Fibroblast of skin of scalp (primary cell): ENCODE measurements at regions not wholly inside any gene's neighbourhood (a gene's known extent, or its start where the extent isn't known, plus 50 kb on each side); places are given as distances from the start of the nearest gene placed in this dataset.
"Not testable (repeated sequence)": the region's sequence is repeated elsewhere in the genome, so short reads cannot be mapped to it uniquely, and the experiment has no call there.

ENCODE experiments used
- DNase-seq: peaks from one replicate; pipeline ENCODE4 v3.0.0-alpha.2; 2013

DNA sequence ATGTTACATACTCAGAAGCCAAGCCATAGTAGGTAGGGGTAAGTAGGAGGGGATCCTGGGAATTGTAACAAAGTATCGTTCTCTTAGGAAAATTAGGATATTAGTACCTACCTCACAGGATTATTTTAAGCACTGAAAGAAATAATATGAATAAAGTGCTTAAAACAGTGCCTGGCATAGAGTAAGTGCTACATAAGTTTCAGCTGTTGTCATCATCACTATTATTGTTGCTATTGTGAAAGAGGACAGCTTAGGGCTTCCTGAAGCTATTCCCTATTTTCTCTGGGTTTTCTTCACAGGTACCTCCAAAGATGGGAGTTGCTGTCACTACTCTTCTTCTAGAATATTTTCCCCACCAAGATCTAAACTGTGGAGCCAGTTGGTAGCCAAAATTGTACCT is 443.7 kb upstream of the FGF16 start:
- DNase-seq: no peak

DNA sequence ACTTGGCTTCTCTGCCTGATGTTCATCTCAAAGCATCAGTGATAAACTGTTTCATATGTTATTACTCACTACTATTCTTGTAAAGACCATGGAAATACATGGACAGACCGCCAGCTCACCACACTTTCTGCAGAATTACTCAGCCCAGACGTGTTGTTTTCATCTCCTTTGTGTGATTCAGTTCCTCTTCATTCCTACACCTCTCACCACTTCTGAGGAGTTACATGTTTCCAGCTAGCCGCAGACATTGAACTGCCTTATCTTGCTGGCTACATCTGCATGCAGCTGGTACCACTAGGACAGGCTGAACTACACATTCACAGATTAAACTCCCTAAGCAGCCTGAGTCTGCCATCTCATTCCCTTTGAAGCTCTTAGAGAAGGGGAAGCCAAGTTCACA is 443.2 kb upstream of the FGF16 start:
- DNase-seq: peak; percentile 24

DNA sequence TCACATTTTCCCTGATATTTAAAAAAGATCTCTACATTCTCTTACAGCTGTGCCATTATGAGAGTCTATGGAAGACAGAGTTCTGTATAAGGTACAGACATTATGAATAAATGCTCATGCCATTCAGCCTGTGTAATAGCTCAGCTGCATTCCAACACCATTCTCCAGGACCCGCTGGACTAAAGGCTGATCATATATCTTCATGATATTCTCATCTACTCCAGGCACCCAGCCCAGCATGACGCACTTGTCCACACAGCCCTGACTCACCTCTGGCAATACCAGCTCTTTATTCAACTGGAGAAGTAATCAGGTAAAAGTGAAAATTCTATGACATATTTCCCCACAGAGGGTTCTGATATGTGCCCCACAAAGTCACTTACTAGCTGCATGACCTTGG is 437.5 kb upstream of the FGF16 start:
- DNase-seq: peak; percentile 41

DNA sequence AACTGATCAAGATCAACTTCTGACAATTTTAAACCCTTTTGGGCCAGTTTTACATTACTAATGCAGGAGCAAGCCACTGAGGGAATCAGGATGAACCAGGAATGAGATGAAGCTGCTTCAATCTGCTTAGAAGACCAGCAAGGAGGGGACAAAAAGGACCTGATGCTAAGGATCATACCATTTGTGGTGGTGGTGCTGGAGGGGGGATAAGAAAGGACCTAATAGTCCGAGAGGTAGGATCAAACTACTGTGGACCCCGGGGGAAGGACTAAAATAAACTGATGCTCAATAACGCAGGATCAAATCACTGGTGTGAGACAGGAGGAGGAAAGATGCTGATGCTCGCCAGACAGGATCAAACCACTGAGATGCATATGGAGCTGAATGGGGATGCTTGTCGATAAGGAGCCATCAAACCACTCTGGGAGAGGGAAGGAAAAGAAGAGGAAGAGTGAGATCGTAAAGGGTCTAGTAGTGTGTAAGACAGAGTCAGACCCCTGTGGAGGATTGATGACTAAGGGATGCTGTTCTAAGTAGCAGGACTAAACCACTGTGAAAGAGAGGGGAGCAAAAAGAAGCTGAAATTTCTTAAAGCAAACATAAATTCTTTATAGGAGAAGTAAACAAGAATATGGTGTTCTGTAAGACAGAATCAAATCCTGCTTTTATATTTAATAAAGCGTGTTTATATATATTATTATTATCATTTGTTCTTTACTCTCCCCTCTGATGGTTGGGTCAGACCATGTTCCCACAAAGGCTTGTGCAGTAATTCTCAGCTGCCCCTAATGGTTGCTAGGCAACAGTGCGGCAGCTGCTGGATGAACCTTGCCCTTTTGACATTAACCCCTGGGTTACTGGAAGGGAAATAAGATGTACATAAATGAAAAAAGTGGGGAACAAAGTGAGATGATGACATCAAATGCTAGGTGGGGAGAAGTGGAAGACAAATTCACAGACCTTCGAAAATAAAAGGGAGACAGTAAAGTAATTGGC is 432.5 kb upstream of the FGF16 start:
- DNase-seq: peak; percentile 5

DNA sequence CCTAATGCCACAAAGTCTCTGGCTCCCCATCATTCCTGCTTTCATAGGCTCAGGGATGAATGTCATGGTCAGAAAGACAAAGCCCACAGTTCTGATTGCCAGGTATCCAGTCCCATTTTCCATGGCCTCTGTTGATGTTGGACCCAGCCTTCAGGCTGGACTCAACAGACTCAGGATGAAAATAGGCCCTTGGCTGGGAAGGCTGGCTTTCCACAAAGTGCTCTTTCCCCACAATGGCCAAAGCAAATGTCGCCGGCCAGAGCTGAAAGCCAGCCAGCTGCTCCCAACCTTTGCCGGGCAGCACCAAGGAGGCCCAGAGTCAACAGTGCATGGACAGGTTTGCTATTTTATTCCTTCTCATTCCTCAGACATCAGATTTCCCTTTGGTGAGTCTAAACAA is 430.1 kb upstream of the FGF16 start:
- no peak for DNase-seq

DNA sequence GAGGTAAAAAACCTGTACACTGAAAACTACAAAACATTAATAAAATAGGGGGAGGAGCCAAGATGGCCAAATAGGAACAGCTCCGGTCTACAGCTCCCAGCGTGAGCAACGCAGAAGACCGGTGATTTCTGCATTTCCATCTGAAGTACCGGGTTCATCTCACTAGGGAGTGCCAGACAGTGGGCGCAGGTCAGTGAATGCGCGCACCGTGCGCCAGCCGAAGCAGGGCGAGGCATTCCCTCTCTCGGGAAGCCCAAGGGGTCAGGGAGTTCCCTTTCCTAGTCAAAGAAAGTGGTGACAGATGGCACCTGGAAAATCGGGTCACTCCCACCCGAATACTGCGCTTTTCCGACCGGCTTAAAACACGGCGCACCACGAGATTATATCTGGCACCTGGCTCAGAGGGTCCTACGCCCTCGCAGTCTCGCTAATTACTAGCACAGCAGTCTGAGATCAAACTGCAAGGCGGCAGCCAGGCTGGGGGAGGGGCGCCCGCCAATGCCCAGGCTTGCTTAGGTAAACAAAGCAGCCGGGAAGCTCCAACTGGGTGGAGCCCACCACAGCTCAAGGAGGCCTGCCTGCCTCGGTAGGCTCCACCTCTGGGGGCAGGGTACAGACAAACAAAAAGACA is 400.9 kb upstream of the FGF16 start:
- not testable (repeated sequence) for DNase-seq

DNA sequence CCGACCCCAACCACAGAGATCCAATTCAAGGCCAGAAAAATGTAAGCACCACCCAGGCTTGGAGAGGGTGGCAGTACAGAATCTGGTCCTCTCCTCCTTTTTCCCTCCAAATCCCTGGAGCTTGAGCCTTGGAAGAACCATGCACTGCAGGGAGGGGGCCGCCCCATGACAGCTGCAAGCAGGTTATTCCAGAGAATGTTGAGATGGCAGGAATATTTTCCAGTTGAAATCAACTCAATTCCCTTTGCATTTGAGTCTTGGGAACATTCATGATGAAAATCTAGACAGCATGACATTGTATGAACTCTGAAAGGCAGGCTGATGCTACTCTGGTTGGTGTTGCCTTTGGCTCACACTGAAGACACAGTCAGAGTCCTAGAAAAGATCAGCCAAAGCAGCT is 386.6 kb upstream of the FGF16 start:
- no peak for DNase-seq

DNA sequence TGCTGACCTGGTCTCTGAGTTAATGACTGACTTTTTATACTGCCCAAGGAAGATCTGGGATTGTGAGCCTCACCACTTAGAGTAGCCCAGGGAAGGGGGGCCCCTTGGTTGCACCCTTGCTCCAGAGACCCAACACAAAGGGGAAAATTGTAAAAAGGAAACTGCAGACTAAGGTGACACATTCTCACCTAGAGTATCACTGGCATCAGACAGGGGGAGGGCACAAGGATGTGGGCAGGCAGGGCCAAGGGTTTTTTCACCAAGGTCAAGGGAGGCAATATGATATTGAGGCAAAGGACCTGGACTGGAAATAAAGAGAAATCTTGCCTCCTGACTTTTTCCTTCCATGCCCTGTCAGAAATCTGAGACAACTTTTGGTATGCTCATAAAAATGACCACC is 386.2 kb upstream of the FGF16 start:
- DNase-seq: no peak

DNA sequence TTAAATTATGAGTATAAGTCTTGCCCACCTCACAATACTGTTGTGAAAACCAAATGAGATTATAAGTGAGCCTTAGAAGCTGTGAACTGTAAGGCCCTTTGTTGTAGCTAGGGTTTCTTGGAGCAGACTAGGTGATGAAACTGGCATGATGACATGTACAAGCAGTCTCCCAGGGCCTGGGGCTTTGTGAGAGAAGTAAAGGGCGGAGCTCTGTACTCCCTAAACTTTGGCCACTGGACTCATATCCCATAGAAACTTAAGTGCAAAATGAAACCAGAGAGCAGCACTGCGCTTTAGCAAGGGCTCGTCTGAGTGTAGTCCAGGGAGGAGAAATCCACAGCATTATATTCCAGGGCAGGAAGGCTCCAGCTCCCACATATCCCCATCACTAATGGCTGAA is 385.6 kb upstream of the FGF16 start:
- DNase-seq: no peak

DNA sequence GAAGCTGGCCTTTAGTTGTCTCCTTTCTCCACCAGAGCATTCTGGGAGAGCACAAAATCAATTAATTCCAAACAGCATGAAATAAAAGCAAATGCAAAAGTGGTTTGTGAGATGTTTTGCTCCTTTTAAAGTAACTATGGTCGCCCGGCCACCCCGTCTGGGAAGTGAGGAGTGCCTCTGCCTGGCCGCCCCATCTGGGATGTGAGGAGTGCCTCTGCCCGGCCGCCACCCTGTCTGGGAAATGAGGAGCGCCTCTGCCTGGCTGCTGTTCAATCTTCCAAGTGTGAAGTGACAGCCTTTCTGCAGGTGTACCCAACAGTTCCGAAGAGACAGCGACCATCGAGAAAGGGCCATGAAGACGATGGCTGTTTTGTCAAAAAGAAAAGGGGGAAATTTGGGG is 381.3 kb upstream of the FGF16 start:
- DNase-seq: no peak

DNA sequence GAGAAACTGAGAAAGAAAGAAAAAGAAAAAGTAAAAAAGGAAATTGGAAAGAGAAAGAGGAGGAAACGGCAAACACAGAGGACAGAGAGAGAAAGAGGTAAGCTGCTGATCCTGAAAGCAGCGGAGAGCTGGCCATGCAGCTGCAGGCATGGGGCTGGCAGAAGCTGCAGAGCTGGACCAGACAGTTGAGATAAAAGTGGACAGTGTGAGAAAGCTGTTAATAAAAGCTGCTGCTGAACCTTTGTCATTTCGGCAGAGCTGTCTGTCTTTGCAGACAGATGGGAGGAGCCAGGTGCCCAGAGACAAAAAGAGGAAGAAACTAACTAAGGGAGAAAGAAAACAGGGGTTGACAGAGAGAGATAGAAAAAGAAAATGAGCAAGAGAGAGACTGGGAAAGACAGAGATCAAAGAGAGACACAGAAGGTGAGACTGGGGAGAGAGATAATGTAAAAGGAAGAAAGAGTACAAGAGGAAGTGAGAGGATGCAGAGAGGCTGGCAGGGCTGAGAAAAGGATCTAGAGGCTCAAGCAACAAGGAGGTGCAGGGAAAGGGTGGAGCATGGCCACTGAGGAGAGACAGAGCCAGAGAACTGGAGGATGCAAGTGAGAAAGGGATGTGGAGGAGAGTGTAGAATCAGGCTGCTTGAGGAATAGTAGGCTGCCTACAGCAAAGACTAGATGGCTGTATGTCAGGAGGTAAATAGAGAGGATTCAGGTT is 376.8 kb upstream of the FGF16 start:
- no peak for DNase-seq

DNA sequence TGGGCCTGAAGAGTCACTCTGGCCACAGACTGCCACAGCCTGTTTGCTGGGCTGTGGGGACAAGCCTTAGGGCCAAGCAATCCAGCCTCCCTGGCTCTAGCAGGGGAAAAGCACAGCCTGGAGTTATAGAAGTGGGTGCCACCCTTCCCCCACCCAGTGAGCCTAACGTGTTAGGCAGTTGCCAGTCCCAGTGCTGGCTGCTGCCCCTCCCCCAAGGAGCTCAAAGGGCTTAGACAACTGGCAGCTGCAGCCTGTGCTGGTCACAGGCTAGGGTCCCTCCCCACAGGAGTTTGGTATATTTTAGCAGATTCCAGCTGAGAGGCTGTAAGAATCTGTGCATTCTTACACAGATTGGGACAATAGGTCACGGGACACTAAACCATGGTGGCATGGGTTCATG is 370.3 kb upstream of the FGF16 start:
- DNase-seq: no peak

DNA sequence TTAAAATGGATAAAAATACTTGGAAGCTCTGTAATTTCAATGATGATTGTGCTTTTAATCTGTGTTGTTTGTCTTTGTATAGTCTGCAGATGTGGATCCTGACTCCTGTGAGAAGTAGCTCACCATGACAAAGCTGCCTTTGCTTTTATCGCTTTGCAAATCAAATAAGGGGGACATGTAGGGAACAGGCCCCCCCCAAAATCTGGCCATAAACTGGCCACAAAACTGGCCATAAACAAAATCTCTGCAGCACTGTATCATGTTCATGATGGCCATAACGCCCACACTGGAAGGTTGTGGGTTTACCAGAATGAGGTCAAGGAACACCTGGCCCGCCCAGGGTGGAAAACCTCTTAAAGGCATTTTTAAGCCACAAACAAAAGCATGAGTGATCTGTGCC is 366.0 kb upstream of the FGF16 start:
- DNase-seq: not testable (repeated sequence)

DNA sequence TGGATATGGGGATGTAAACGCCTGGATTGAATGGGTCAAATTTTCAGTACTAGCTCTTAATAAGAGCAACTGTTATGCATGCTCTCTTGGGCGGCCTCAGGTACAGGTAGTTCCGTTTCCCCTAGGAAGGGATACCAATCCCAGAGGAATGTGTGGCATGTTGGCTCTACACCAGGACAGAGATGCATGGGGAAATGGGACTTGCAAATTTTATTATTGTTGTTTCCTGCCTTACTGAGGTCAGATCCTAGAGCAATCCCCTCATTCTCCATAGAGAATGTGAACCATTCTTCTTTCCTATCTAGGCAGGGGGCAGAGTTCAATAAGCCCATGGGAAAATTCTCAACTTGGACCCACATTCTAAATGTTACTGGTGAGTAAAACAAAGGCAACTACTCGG is 361.8 kb upstream of the FGF16 start:
- no peak for DNase-seq

DNA sequence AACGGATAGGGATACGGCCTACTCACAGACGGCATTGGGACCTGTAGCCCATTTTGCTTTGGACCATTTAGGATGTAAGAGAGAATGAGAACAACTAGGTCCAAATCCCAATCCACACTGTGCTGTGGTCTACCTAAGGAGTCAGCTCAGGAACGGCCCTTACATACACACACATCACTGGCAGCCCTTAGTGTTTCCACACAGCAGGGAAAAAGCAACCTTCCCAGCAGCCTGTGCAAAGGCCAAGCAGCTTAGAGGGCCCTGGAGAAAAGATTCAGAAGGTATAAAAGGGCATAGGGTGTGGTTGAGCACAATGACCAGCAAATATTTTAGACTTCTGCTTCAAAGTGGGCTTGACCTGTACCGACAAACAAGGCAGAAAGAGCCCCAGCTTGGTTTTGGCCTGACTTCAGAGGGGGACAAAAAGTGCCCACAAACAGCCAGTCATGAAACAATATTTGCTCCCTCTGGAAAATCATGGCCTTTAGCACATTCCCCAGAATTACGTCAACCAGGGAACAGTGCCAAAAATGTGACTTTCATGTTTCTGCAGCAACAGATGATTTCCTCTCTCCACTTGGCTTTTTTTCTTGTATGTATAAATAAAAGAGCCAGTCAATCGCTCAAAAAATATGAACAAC is 359.5 kb upstream of the FGF16 start:
- peak; percentile 57 for DNase-seq

DNA sequence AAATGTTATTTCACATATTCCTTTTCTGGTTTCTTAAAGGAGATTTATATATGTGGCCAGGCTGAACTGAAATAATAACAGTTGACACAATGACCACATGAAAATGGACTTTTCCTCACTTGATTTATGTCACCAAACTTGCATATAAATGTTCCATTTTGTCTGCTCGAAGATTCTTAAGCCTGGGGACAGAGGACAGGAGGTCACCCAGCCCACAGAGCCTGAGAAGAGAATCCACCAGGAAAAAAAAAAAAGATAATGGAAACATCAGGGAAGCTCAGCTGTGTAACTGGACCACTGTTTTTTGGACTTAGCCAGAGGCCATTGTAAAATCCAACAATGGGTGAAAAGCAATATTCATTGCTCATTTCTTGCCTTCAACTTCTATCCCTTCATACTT is 359.0 kb upstream of the FGF16 start:
- no peak for DNase-seq

DNA sequence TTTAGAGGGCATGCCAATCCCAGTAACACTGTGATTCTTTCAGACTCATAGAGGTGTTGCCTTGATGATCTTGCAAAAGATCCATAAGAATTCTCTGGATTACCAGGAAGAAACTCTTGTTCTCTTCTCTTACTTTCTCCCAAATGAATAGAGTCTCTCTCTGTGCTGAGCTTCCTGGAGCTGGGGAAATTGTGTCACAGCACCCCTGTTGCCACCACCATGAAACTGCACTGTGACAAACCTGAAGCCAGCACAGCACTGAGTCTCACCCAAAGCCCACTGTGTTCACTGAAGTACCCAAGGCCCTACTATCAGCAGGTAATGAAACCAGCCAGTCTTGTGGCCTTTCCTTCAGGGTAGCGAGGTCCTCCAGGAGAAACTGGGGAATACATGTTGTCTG is 332.7 kb upstream of the FGF16 start:
- DNase-seq: no peak

DNA sequence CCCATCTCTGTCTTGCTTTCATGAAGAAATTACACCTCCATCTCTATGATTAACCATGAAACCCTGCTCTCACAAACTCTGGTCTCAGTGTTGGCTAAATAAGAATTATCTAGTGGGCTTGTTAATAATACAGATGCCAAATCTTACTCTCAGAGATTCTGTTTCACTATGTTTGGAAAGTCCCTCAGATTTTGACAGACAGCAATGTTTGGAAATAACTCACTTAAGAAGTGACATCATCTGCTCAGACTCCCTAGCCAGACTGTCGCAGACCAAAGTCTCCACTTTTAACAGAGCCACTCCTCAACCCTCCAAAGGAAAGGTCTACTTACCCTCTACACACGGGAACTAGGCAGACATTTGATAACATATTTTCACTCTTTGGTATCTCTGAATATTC is 328.5 kb upstream of the FGF16 start:
- DNase-seq: no peak

DNA sequence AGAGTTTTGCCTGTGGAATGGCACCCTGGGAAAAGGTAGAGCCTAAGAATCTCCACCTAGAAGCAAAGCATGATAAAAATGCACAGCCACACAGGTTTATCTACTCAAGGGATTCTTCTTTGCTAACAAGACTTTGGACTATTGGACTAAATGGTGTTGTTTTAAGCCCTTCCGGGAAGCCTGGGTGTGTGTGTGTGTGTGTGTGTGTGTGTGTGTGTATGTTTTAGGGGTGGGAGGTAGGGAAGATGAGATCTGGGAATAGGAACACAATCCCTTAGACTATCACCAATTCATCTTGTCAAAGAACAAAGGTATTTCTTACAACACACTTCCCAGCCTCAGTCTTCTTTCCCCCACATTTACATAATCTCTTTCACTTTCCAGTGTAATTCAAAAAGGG is 327.5 kb upstream of the FGF16 start:
- DNase-seq: no peak

DNA sequence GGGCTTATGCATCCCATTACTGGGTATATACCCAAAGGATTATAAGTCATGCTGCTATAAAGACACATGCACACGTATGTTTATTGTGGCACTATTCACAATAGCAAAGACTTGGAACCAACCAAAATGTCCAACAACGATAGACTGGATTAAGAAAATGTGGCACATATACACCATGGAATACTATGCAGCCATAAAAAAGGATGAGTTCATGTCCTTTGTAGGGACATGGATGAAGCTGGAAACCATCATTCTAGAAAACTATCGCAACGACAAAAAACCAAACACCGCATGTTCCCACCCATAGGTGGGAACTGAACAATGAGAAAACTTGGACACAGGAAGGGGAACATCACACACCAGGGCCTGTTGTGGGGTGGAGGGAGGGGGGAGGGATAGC is 323.3 kb upstream of the FGF16 start:
- DNase-seq: not testable (repeated sequence)

DNA sequence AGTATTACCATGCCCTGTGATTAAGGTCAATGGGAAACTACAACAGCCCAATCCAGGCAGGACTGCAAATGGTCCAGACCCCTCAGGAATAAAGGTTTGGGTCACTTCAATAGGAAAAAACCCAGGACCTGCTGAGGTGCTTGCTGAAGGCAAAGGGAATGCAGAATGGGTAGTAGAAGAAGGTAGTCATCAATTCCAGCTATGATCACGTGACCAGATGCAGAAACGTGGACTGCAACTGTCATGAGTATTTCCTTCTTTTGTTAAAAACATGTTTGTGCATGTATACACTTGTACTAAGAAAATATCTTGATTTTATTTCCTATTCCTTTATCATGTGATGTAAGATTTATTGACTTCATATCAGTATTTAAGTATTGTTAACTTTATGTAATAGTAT is 319.6 kb upstream of the FGF16 start:
- not testable (repeated sequence) for DNase-seq

DNA sequence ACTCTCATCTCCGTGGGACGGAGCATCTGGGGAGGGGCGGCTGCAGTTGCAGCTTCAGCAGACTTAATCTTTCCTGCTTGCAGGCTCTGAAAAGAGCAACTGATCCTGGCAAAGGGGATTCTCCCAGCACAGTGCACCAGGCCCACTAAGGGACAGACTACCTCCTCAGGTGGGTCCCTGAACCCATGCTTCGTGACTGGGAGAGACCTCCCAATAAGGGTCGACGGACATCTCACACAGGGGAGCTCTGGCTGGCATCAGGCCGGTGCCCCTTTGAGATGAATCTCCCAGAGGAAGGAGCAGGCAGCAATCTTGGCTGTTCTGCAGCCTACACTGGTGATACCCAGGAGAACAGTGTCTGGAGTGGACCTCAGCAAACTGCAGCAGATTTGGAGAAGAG is 303.3 kb upstream of the FGF16 start:
- no peak for DNase-seq

DNA sequence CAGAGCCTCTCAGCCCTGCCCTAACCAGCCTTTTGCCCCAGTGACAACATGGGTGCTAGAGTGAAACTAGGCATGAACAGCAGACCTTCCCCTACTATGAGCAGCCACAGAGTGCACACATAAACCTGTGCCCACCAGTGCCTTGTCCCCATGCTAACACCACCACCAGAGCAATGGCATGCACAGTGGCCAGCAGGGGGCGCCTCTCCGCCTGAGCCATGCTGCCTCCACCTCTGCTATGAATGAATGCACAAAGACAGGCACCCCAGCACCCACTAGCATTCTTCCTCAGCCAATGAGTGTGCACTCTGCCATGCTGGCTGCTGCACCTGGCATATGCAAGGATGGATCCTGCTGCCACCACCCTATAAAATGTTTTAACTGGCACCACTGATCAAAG is 286.9 kb upstream of the FGF16 start:
- no peak for DNase-seq
